SK-N-SH treated with all-trans-retinoic acid at 6 μM for 48 hours (cell line): ENCODE measurements at regions not wholly inside any gene's neighbourhood (a gene's known extent, or its start where the extent isn't known, plus 50 kb on each side); places are given as distances from the start of the nearest gene placed in this dataset.

Experiments
- ATAC-seq: fragments of 200-7000 bp; cut with Tn5 transposase; 3 replicates; pipeline ENCODE4 v1.9.1; 2020; ENCODE audit warnings: mild to moderate bottlenecking, moderate library complexity
- ARNTL ChIP-seq: fragments of 450-650 bp; formaldehyde crosslinking; IDR thresholded peaks from 2 replicates; pipeline ENCODE4 v1.5.0; 2020; ENCODE audit warnings: low read depth, mild to moderate bottlenecking, moderate library complexity, borderline replicate concordance
- BACH2 ChIP-seq: fragments of 250-450 bp; sonication (Bioruptor Pico); IDR thresholded peaks from 2 replicates; pipeline ENCODE4 v1.9.0; 2021; ENCODE audit warnings: mild to moderate bottlenecking, borderline replicate concordance
- CREB5 ChIP-seq: fragments of 250-450 bp; sonication (Bioruptor Pico); IDR thresholded peaks from 2 replicates; pipeline ENCODE4 v1.5.1; 2020; ENCODE audit warnings: low read depth, mild to moderate bottlenecking, moderate library complexity
- CSDC2 ChIP-seq: fragments of 250-450 bp; sonication (Bioruptor Pico); IDR thresholded peaks from 2 replicates; pipeline ENCODE4 v1.5.0; 2020; ENCODE audit warnings: mild to moderate bottlenecking, moderate library complexity
- ESRRG ChIP-seq: fragments of 250-450 bp; sonication (Bioruptor Pico); IDR thresholded peaks from 2 replicates; pipeline ENCODE4 v1.6.1; 2021; ENCODE audit warnings: mild to moderate bottlenecking
- GLIS3 ChIP-seq: fragments of 250-450 bp; sonication (Bioruptor Pico); IDR thresholded peaks from 2 replicates; pipeline ENCODE4 v1.5.0; 2020; ENCODE audit warnings: mild to moderate bottlenecking, moderate library complexity
- ISL1 ChIP-seq: fragments of 250-450 bp; sonication (Bioruptor Pico); IDR thresholded peaks from 2 replicates; pipeline ENCODE4 v2.1.2; 2022; ENCODE audit warnings: mild to moderate bottlenecking, moderate library complexity
- OSR1 ChIP-seq: fragments of 250-450 bp; sonication (Bioruptor Pico); IDR thresholded peaks from 2 replicates; pipeline ENCODE4 v1.8.0; 2022; ENCODE audit warnings: moderate library complexity, mild to moderate bottlenecking, inconsistent platforms
- POU6F1 ChIP-seq: fragments of 250-450 bp; sonication (Bioruptor Pico); IDR thresholded peaks from 2 replicates; pipeline ENCODE4 v1.8.0; 2021; ENCODE audit warnings: low read depth, mild to moderate bottlenecking, moderate library complexity, borderline replicate concordance
- PPARA ChIP-seq: fragments of 250-450 bp; sonication (Bioruptor Pico); IDR thresholded peaks from 2 replicates; pipeline ENCODE4 v1.5.0; 2020; ENCODE audit warnings: mild to moderate bottlenecking, borderline replicate concordance
- RARB ChIP-seq: fragments of 250-450 bp; sonication (Bioruptor Pico); IDR thresholded peaks from 2 replicates; pipeline ENCODE4 v1.8.0; 2021; ENCODE audit warnings: mild to moderate bottlenecking, moderate library complexity
- TOX ChIP-seq: fragments of 250-450 bp; sonication (Bioruptor Pico); IDR thresholded peaks from 2 replicates; pipeline ENCODE4 v1.8.0; 2021; ENCODE audit warnings: mild to moderate bottlenecking, moderate library complexity, borderline replicate concordance
- ZC3H10 ChIP-seq: fragments of 250-450 bp; sonication (Bioruptor Pico); IDR thresholded peaks from 2 replicates; pipeline ENCODE4 v1.5.1; 2021; ENCODE audit warnings: mild to moderate bottlenecking, moderate library complexity
- ZFP3 ChIP-seq: fragments of 250-450 bp; sonication (Bioruptor Pico); IDR thresholded peaks from 2 replicates; pipeline ENCODE4 v1.5.0; 2020; ENCODE audit warnings: mild to moderate bottlenecking, moderate library complexity
- ZFP30 ChIP-seq: fragments of 450-650 bp; formaldehyde crosslinking; IDR thresholded peaks from 2 replicates; pipeline ENCODE4 v1.5.0; 2022; ENCODE audit warnings: mild to moderate bottlenecking, moderate library complexity
- ZNF565 ChIP-seq: fragments of 450-650 bp; formaldehyde crosslinking; conservative IDR thresholded peaks from 2 replicates; pipeline ENCODE4 v1.5.0; 2020; ENCODE audit warnings: low read depth, mild to moderate bottlenecking, moderate library complexity
- ZNF70 ChIP-seq: fragments of 450-650 bp; formaldehyde crosslinking; IDR thresholded peaks from 2 replicates; pipeline ENCODE4 v1.5.0; 2020; ENCODE audit warnings: mild to moderate bottlenecking, moderate library complexity
- ZNF8 ChIP-seq: fragments of 450-650 bp; formaldehyde crosslinking; IDR thresholded peaks from 2 replicates; pipeline ENCODE4 v1.5.0; 2020; ENCODE audit warnings: mild to moderate bottlenecking, moderate library complexity
- TF ChIP-seq, protein P1 (sequence below): fragments of 250-450 bp; sonication (Bioruptor Pico); IDR thresholded peaks from 2 replicates; pipeline ENCODE4 v1.5.0; 2020; ENCODE audit warnings: mild to moderate bottlenecking, moderate library complexity
- TF ChIP-seq, protein P2 (sequence below): fragments of 250-450 bp; sonication (Bioruptor Pico); IDR thresholded peaks from 2 replicates; pipeline ENCODE4 v1.8.0; 2020; ENCODE audit warnings: mild to moderate bottlenecking, moderate library complexity, borderline replicate concordance
- TF ChIP-seq, protein P3 (sequence below): fragments of 250-450 bp; sonication (Bioruptor Pico); IDR thresholded peaks from 2 replicates; pipeline ENCODE4 v1.5.1; 2021; ENCODE audit warnings: mild to moderate bottlenecking, moderate library complexity

- TF ChIP-seq, protein P1, sequence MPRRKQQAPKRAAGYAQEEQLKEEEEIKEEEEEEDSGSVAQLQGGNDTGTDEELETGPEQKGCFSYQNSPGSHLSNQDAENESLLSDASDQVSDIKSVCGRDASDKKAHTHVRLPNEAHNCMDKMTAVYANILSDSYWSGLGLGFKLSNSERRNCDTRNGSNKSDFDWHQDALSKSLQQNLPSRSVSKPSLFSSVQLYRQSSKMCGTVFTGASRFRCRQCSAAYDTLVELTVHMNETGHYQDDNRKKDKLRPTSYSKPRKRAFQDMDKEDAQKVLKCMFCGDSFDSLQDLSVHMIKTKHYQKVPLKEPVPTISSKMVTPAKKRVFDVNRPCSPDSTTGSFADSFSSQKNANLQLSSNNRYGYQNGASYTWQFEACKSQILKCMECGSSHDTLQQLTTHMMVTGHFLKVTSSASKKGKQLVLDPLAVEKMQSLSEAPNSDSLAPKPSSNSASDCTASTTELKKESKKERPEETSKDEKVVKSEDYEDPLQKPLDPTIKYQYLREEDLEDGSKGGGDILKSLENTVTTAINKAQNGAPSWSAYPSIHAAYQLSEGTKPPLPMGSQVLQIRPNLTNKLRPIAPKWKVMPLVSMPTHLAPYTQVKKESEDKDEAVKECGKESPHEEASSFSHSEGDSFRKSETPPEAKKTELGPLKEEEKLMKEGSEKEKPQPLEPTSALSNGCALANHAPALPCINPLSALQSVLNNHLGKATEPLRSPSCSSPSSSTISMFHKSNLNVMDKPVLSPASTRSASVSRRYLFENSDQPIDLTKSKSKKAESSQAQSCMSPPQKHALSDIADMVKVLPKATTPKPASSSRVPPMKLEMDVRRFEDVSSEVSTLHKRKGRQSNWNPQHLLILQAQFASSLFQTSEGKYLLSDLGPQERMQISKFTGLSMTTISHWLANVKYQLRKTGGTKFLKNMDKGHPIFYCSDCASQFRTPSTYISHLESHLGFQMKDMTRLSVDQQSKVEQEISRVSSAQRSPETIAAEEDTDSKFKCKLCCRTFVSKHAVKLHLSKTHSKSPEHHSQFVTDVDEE (CRISPR knock-in tag), result no peak
- no peak for TF ChIP-seq CREB5 (CRISPR knock-in tag)
These were observed 1127.5 kb downstream of the GRIK2 start (continued) for GRCh38 chr6:102520966-102521365.

- TF ChIP-seq RARB (CRISPR knock-in tag), result no peak
- no peak for TF ChIP-seq PPARA (CRISPR knock-in tag)
- no peak for TF ChIP-seq ESRRG (CRISPR knock-in tag)
- TF ChIP-seq, protein P2, sequence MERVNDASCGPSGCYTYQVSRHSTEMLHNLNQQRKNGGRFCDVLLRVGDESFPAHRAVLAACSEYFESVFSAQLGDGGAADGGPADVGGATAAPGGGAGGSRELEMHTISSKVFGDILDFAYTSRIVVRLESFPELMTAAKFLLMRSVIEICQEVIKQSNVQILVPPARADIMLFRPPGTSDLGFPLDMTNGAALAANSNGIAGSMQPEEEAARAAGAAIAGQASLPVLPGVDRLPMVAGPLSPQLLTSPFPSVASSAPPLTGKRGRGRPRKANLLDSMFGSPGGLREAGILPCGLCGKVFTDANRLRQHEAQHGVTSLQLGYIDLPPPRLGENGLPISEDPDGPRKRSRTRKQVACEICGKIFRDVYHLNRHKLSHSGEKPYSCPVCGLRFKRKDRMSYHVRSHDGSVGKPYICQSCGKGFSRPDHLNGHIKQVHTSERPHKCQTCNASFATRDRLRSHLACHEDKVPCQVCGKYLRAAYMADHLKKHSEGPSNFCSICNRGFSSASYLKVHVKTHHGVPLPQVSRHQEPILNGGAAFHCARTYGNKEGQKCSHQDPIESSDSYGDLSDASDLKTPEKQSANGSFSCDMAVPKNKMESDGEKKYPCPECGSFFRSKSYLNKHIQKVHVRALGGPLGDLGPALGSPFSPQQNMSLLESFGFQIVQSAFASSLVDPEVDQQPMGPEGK (CRISPR knock-in tag), result no peak
- no peak for TF ChIP-seq OSR1 (CRISPR knock-in tag)
- no peak for TF ChIP-seq ARNTL
- no peak for TF ChIP-seq BACH2 (CRISPR knock-in tag)
- no peak for TF ChIP-seq CSDC2 (CRISPR knock-in tag)
- TF ChIP-seq ZFP30 (CRISPR knock-in tag), result no peak
- no peak for TF ChIP-seq ZNF565
- TF ChIP-seq, protein P3, sequence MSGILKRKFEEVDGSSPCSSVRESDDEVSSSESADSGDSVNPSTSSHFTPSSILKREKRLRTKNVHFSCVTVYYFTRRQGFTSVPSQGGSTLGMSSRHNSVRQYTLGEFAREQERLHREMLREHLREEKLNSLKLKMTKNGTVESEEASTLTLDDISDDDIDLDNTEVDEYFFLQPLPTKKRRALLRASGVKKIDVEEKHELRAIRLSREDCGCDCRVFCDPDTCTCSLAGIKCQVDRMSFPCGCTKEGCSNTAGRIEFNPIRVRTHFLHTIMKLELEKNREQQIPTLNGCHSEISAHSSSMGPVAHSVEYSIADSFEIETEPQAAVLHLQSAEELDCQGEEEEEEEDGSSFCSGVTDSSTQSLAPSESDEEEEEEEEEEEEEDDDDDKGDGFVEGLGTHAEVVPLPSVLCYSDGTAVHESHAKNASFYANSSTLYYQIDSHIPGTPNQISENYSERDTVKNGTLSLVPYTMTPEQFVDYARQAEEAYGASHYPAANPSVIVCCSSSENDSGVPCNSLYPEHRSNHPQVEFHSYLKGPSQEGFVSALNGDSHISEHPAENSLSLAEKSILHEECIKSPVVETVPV (CRISPR knock-in tag), result no peak
- no peak for TF ChIP-seq ZNF70 (CRISPR knock-in tag)
- no peak for TF ChIP-seq ISL1 (CRISPR knock-in tag)
- no peak for TF ChIP-seq TOX (CRISPR knock-in tag)
- TF ChIP-seq ZFP3 (CRISPR knock-in tag), result no peak
- ATAC-seq, result no peak
These were observed 1124.0 kb downstream of the GRIK2 start for GRCh38 chr6:102517506-102517905.

DNA sequence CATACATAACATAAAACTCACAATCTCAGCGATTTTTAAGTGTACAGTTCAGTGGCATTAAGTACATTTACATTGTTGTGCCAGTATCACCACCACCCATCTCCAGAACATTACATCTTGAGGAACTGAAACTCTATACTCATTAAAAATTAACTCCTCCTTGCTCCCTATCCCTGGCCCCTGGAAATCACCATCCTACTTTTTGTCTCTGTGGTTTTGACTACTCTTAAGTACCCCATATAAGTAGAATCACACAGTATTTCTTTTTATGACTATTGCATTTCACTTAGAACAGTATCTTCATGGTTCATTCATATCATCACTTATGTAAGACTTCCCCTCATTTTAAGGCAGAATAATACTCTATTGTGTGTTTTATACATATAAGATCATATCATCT lies 1108.1 kb downstream of the GRIK2 start:
- ATAC-seq, result no peak
- TF ChIP-seq, protein P1 (CRISPR knock-in tag), result no peak
- TF ChIP-seq, protein P2 (CRISPR knock-in tag), result no peak
- TF ChIP-seq TOX (CRISPR knock-in tag) (no peak), GLIS3 (CRISPR knock-in tag) (no peak), ESRRG (CRISPR knock-in tag) (no peak), RARB (CRISPR knock-in tag) (no peak), ISL1 (CRISPR knock-in tag) (no peak), ZC3H10 (CRISPR knock-in tag) (no peak), POU6F1 (CRISPR knock-in tag) (no peak), CSDC2 (CRISPR knock-in tag) (no peak), PPARA (CRISPR knock-in tag) (no peak), CREB5 (CRISPR knock-in tag) (no peak), ARNTL (no peak), ZNF70 (CRISPR knock-in tag) (no peak), ZNF8 (no peak), ZFP3 (CRISPR knock-in tag) (no peak)
